H9 (cell line): ENCODE measurements at regions not wholly inside any gene's neighbourhood (a gene's known extent, or its start where the extent isn't known, plus 50 kb on each side); places are given as distances from the start of the nearest gene placed in this dataset.

Experiments used
- DNase-seq: peaks from one replicate; pipeline ENCODE4 v3.0.0-alpha.2; 2017
- H2AFZ ChIP-seq: one replicate; pipeline ENCODE4 v1.6.1; 2013; ENCODE audit warnings: mild to moderate bottlenecking, low read length, control low read depth, moderate library complexity
- H2AK5ac ChIP-seq: 2 replicates; pipeline ENCODE4 v1.6.1; 2013; ENCODE audit warnings: low read length, control low read depth, mixed read lengths; ENCODE audit not compliant: insufficient read length
- H2BK120ac ChIP-seq: one replicate; pipeline ENCODE4 v1.6.1; 2013; ENCODE audit warnings: low read depth, mild to moderate bottlenecking, low read length, control low read depth, inconsistent platforms; ENCODE audit not compliant: poor library complexity, severe bottlenecking
- H2BK12ac ChIP-seq: 2 replicates; pipeline ENCODE4 v1.6.1; 2013; ENCODE audit warnings: low read length, control low read depth, mixed read lengths, low read depth; ENCODE audit not compliant: insufficient read length
- H2BK15ac ChIP-seq: 2 replicates; pipeline ENCODE4 v1.6.1; 2013; ENCODE audit warnings: low read depth, low read length, control low read depth
- H2BK20ac ChIP-seq: one replicate; pipeline ENCODE4 v1.6.1; 2013; ENCODE audit warnings: low read depth, mild to moderate bottlenecking, low read length, control low read depth, inconsistent platforms; ENCODE audit not compliant: poor library complexity, severe bottlenecking
- H2BK5ac ChIP-seq: 2 replicates; pipeline ENCODE4 v1.6.1; 2013; ENCODE audit warnings: low read length, control low read depth, mixed read lengths; ENCODE audit not compliant: insufficient read length
- H3K14ac ChIP-seq: 2 replicates; pipeline ENCODE4 v1.6.1; 2013; ENCODE audit warnings: low read length, control low read depth; ENCODE audit not compliant: insufficient read depth
- H3K18ac ChIP-seq: 2 replicates; pipeline ENCODE4 v1.6.1; 2013; ENCODE audit warnings: low read depth, mild to moderate bottlenecking, mixed read lengths, low read length, control low read depth; ENCODE audit not compliant: insufficient read length
- H3K23ac ChIP-seq: 2 replicates; pipeline ENCODE4 v1.6.1; 2013; ENCODE audit warnings: low read length, control low read depth, mixed read lengths, low read depth; ENCODE audit not compliant: insufficient read length
- H3K23me2 ChIP-seq: 2 replicates; pipeline ENCODE4 v1.6.1; 2013; ENCODE audit warnings: low read depth, mild to moderate bottlenecking, mixed read lengths, low read length, control low read depth; ENCODE audit not compliant: insufficient read length, poor library complexity, severe bottlenecking
- H3K27ac ChIP-seq: 2 replicates; pipeline ENCODE4 v1.5.1; 2013; ENCODE audit warnings: low read length, control low read depth, mixed read lengths, low read depth; ENCODE audit not compliant: insufficient read length
- H3K27me3 ChIP-seq: 2 replicates; pipeline ENCODE4 v1.6.1; 2013; ENCODE audit warnings: low read length, control low read depth, inconsistent platforms; ENCODE audit not compliant: insufficient read depth
- H3K4ac ChIP-seq: 2 replicates; pipeline ENCODE4 v1.6.1; 2013; ENCODE audit warnings: low read depth, mild to moderate bottlenecking, control low read depth, inconsistent platforms, low read length, moderate library complexity
- H3K4me1 ChIP-seq: 2 replicates; pipeline ENCODE4 v1.6.1; 2013; ENCODE audit warnings: low read length, control low read depth, inconsistent platforms; ENCODE audit not compliant: insufficient read depth
- H3K4me2 ChIP-seq: 2 replicates; pipeline ENCODE4 v1.6.1; 2013; ENCODE audit warnings: low read length, control low read depth, mixed read lengths; ENCODE audit not compliant: insufficient read length, insufficient read depth
- H3K56ac ChIP-seq: 2 replicates; pipeline ENCODE4 v1.6.1; 2013; ENCODE audit warnings: low read depth, mild to moderate bottlenecking, mixed read lengths, low read length, control low read depth; ENCODE audit not compliant: insufficient read length
- H3K79me1 ChIP-seq: 2 replicates; pipeline ENCODE4 v1.6.1; 2013; ENCODE audit warnings: low read depth, mild to moderate bottlenecking, moderate library complexity, low read length, control low read depth, inconsistent platforms; ENCODE audit not compliant: insufficient read depth, poor library complexity, severe bottlenecking
- H3K79me2 ChIP-seq: 2 replicates; pipeline ENCODE4 v1.6.1; 2013; ENCODE audit warnings: low read length, control low read depth, inconsistent platforms; ENCODE audit not compliant: insufficient read depth
- H3K9ac ChIP-seq: 2 replicates; pipeline ENCODE4 v1.6.1; 2013; ENCODE audit warnings: low read length, control low read depth, mixed read lengths; ENCODE audit not compliant: insufficient read length; ENCODE audit errors: extremely low read depth
- H3K9me3 ChIP-seq: one replicate; pipeline ENCODE4 v1.6.1; 2013; ENCODE audit warnings: low read depth, low read length, inconsistent platforms; ENCODE audit not compliant: control insufficient read depth
- H3T11ph ChIP-seq: one replicate; pipeline ENCODE4 v1.6.1; 2013; ENCODE audit warnings: mild to moderate bottlenecking, low read length, control low read depth, inconsistent platforms
- H4K20me1 ChIP-seq: one replicate; pipeline ENCODE4 v1.6.1; 2013; ENCODE audit not compliant: control insufficient read depth, insufficient read length, insufficient read depth
- H4K5ac ChIP-seq: 2 replicates; pipeline ENCODE4 v1.6.1; 2013; ENCODE audit warnings: low read depth, mild to moderate bottlenecking, mixed read lengths, low read length, control low read depth; ENCODE audit not compliant: insufficient read length
- H4K8ac ChIP-seq: replicated peaks from 2 replicates; pipeline ENCODE4 v1.6.1; 2013; ENCODE audit warnings: low read length, control low read depth, mixed read lengths, low read depth; ENCODE audit not compliant: insufficient read length
- H4K91ac ChIP-seq: 2 replicates; pipeline ENCODE4 v1.6.1; 2013; ENCODE audit warnings: low read depth, mild to moderate bottlenecking, moderate library complexity, mixed read lengths, low read length, control low read depth; ENCODE audit not compliant: insufficient read length
- H3K27ac Mint-ChIP-seq, 3 experiments: 2 replicates in 2 of 3; 3 replicates in 1 of 3; pipeline ENCODE4 v1.8.0; 2020 to 2021; ENCODE audit warnings: mixed read lengths in 3 of 3, mild to moderate bottlenecking in 1 of 3, moderate library complexity in 1 of 3
- H3K27me3 Mint-ChIP-seq: 2 replicates; pipeline ENCODE4 v1.8.0; 2021; ENCODE audit warnings: low read depth, mild to moderate bottlenecking, moderate library complexity, mixed read lengths
- H3K36me3 Mint-ChIP-seq, 3 experiments: 2 replicates in 2 of 3; 3 replicates in 1 of 3; pipeline ENCODE4 v1.8.0; 2020 to 2021; ENCODE audit warnings: low read depth in 3 of 3, mixed read lengths in 3 of 3; ENCODE audit not compliant: insufficient read depth in 1 of 3
- H3K4me1 Mint-ChIP-seq, 2 experiments: 2 replicates each; pipeline ENCODE4 v1.8.0; 2020; ENCODE audit warnings: mixed read lengths in 2 of 2
- H3K4me3 Mint-ChIP-seq, 2 experiments: 2 replicates in 1 of 2; 3 replicates in 1 of 2; pipeline ENCODE4 v1.8.0; 2020 to 2021; ENCODE audit warnings: mild to moderate bottlenecking in 2 of 2, mixed read lengths in 2 of 2, moderate library complexity in 1 of 2
- H3K9me3 Mint-ChIP-seq, 2 experiments: 2 replicates in 1 of 2; 3 replicates in 1 of 2; pipeline ENCODE4 v1.8.0; 2020; ENCODE audit warnings: mild to moderate bottlenecking in 2 of 2, mixed read lengths in 2 of 2, moderate library complexity in 1 of 2
- WGBS: extraction: QIAGEN DNeasy Blood & Tissue Kit; methylation state at CpG from one replicate; pipeline ENCODE4 v1.1.7; 2013; ENCODE audit warnings: missing lambda C conversion rate, low lambda C conversion rate, mixed read lengths; ENCODE audit not compliant: insufficient read length; ENCODE audit errors: extremely low coverage; 5-methylcytosine and 5-hydroxymethylcytosine counted together
- TF ChIP-seq, protein P1 (sequence below): fragments of 200-600 bp; sonication (generic); conservative IDR thresholded peaks from 3 replicates; pipeline ENCODE4 v1.8.0; 2021; ENCODE audit warnings: antibody characterized with exemption, mild to moderate bottlenecking

DNA sequence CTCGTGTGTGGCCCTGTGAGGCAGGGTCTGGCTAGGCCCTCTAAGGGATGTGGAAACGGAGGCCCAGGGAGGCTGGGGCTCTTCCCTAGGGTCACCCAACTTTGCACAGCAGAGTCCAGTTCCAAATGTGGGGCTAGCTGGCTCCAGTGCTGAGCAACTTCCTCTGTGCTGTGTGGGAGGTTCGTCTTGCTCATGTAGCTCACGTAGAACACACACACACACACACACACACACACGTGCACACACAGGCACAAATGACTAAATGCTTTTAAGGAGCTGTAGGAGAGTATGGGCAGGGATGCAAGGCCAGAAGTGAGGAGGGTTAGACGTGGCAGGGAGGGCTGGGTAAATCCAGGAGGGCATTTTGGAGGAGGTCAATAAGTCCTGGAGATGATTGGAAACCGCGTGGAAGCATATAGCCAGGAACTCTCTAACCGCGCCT, 213.8 kb downstream of the RPLP1 start:
- Histone ChIP-seq H2BK12ac (no peak overlapping the region), H3K79me2 (no peaks in the 10 kb centered on the region), H3K23me2 (no peaks in the 10 kb centered on the region), H3K27ac (no peak overlapping the region), H3T11ph (no peak overlapping the region), H4K91ac (no peak overlapping the region), H3K18ac (no peak overlapping the region), H3K9ac (no peak overlapping the region), H4K8ac (no peak overlapping the region), H2BK15ac (no peak overlapping the region), H3K4me1 (no peaks in the 10 kb centered on the region), H3K4me2 (no peak overlapping the region), H3K79me1 (no peaks in the 10 kb centered on the region), H2BK120ac (no peak overlapping the region), H2BK20ac (no peak overlapping the region), H3K14ac (no peak overlapping the region; the same call in 1 of the 2 replicates), H3K56ac (no peak overlapping the region), H3K23ac (no peak overlapping the region), H3K27me3 (no peaks in the 10 kb centered on the region), H2BK5ac (no peak overlapping the region), H2AFZ (no peak overlapping the region), H4K20me1 (no peaks in the 10 kb centered on the region), H3K9me3 (no peaks in the 10 kb centered on the region), H4K5ac (no peak overlapping the region), H3K4ac (no peak overlapping the region), H2AK5ac (no peak overlapping the region)
- Mint-ChIP-seq H3K4me3 (no peak overlapping the region), H3K4me1 (peaks cover 6 to 16% of the 10 kb centered on the region in 2 experiments; a peak in 3 of 4 replicates), H3K27ac (peak overlapping the region in 1 of 3 experiments; percentile 33; a peak in 1 of 7 replicates), H3K27me3 (no peaks in the 10 kb centered on the region), H3K36me3 (no peaks in the 10 kb centered on the region), H3K9me3 (no peaks in the 10 kb centered on the region)
- no peak for DNase-seq
- TF ChIP-seq, protein P1, sequence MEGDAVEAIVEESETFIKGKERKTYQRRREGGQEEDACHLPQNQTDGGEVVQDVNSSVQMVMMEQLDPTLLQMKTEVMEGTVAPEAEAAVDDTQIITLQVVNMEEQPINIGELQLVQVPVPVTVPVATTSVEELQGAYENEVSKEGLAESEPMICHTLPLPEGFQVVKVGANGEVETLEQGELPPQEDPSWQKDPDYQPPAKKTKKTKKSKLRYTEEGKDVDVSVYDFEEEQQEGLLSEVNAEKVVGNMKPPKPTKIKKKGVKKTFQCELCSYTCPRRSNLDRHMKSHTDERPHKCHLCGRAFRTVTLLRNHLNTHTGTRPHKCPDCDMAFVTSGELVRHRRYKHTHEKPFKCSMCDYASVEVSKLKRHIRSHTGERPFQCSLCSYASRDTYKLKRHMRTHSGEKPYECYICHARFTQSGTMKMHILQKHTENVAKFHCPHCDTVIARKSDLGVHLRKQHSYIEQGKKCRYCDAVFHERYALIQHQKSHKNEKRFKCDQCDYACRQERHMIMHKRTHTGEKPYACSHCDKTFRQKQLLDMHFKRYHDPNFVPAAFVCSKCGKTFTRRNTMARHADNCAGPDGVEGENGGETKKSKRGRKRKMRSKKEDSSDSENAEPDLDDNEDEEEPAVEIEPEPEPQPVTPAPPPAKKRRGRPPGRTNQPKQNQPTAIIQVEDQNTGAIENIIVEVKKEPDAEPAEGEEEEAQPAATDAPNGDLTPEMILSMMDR: no peak
- WGBS: no CpG with 5 or more reads among the region's 10 CpGs
